Keratinocyte (primary cell): ENCODE measurements at regions not wholly inside any gene's neighbourhood (a gene's known extent, or its start where the extent isn't known, plus 50 kb on each side); places are given as distances from the start of the nearest gene placed in this dataset.

ENCODE experiments used
- DNase-seq: peaks from one replicate; pipeline ENCODE4 v3.0.0-alpha.2; 2011; ENCODE audit warnings: low read depth, missing footprints, low spot score
- FAIRE-seq: peaks from 2 replicates; lab custom pipeline; 2011; peaks lifted over from hg19 to GRCh38; lab: Jason Lieb, UNC
- H2AFZ ChIP-seq: 2 replicates; pipeline ENCODE4 v1.6.0; 2012; ENCODE audit warnings: low read length, control low read depth, inconsistent platforms; ENCODE audit not compliant: control insufficient read depth
- H3K27ac ChIP-seq: 2 replicates; pipeline ENCODE4 v1.5.1; 2011; ENCODE audit warnings: low read length; ENCODE audit not compliant: control insufficient read depth, insufficient read depth
- H3K27me3 ChIP-seq: 3 replicates; pipeline ENCODE4 v1.6.0; 2011; ENCODE audit warnings: low read length; ENCODE audit not compliant: control insufficient read depth, insufficient read depth; ENCODE audit errors: extremely low read depth
- H3K36me3 ChIP-seq, 2 experiments: 2 replicates in 1 of 2; 3 replicates in 1 of 2; pipeline ENCODE4 v1.5.1; 2011; ENCODE audit warnings: low read length in 2 of 2, mild to moderate bottlenecking in 1 of 2; ENCODE audit not compliant: control insufficient read depth in 2 of 2, insufficient read depth in 2 of 2; ENCODE audit errors: extremely low read depth in 1 of 2
- H3K4me1 ChIP-seq: 3 replicates; pipeline ENCODE4 v1.5.1; 2011; ENCODE audit warnings: low read length; ENCODE audit not compliant: control insufficient read depth, insufficient read depth; ENCODE audit errors: extremely low read depth
- H3K4me2 ChIP-seq: 3 replicates; pipeline ENCODE4 v1.6.0; 2011; ENCODE audit warnings: low read depth, low read length; ENCODE audit not compliant: control insufficient read depth, insufficient read depth; ENCODE audit errors: extremely low read depth
- H3K4me3 ChIP-seq, 3 experiments: fragments of 200-600 bp in 1 of 3; sonication (generic) in 1 of 3; 2 replicates in 2 of 3; 3 replicates in 1 of 3; pipeline ENCODE4 v1.5.1; 2011 to 2016; ENCODE audit warnings: low read length in 3 of 3, mild to moderate bottlenecking in 3 of 3, control low read depth in 2 of 3, inconsistent platforms in 1 of 3, low read depth in 1 of 3, mixed read lengths in 1 of 3, mixed run types in 1 of 3, moderate library complexity in 1 of 3; ENCODE audit not compliant: control insufficient read depth in 2 of 3, insufficient read depth in 2 of 3; ENCODE audit errors: extremely low read depth in 1 of 3
- H3K79me2 ChIP-seq: 2 replicates; pipeline ENCODE4 v1.6.0; 2012; ENCODE audit warnings: low read length; ENCODE audit not compliant: control insufficient read depth, insufficient read depth
- H3K9ac ChIP-seq: 3 replicates; pipeline ENCODE4 v1.6.0; 2011; ENCODE audit warnings: low read length; ENCODE audit not compliant: control insufficient read depth, insufficient read depth; ENCODE audit errors: extremely low read depth
- H3K9me1 ChIP-seq: 3 replicates; pipeline ENCODE4 v1.6.0; 2011; ENCODE audit warnings: low read length; ENCODE audit not compliant: control insufficient read depth, insufficient read depth; ENCODE audit errors: extremely low read depth
- H3K9me3 ChIP-seq: 2 replicates; pipeline ENCODE4 v1.5.1; 2012; ENCODE audit warnings: low read depth, low read length; ENCODE audit not compliant: control insufficient read depth
- H4K20me1 ChIP-seq: 3 replicates; pipeline ENCODE4 v1.6.0; 2011; ENCODE audit warnings: low read length; ENCODE audit not compliant: control insufficient read depth, insufficient read depth; ENCODE audit errors: extremely low read depth
- EZH2 ChIP-seq: IDR thresholded peaks from one replicate; pipeline ENCODE4 v1.6.1; 2012; ENCODE audit warnings: inconsistent platforms, mild to moderate bottlenecking, low read length, moderate library complexity
- dilution Hi-C: fragments of 300-500 bp; cut with MboI; formaldehyde crosslinking; loops from one replicate; pipeline ENCODE4 v1.7.0; 2020; ENCODE audit warnings: low sequenced_read_pairs; ENCODE audit not compliant: extremely low pct_ligation_motif_present
- TF ChIP-seq, protein P1 (sequence below), 3 experiments: IDR thresholded peaks in 1 of 3; conservative IDR thresholded peaks in 1 of 3; optimal IDR thresholded peaks in 1 of 3; 2 replicates in 2 of 3; 3 replicates in 1 of 3; pipeline versions ENCODE3 to v1.5.1; 2011; ENCODE audit warnings: low read length in 3 of 3, mild to moderate bottlenecking in 3 of 3, moderate library complexity in 2 of 3, control low read depth in 1 of 3, inconsistent platforms in 1 of 3; ENCODE audit not compliant: insufficient read depth in 2 of 3; ENCODE audit errors: extremely low read depth in 1 of 3

DNA sequence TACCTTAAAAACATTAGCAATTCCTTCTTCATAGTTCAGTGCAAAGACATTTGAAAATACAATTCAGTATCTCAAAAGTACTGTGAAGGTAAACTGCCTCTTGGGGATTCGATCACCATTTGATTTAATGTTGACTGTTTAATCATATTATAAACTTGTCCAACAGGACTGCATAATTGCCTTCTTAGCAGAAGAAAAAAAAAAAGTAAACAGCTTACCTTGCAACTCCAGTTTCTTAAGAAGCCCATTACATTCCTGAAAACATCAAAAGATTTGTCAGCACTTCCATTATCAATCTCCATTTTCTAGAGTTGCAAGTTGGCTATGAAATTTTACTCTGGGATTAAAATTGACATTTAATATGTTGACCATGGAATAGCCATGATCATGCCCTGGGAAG lies 1154.6 kb downstream of the OLFM4 start:
- no peaks in the 10 kb centered on the region for H3K9me1 ChIP-seq
- H3K27ac ChIP-seq, result no peak overlapping the region
- H3K79me2 ChIP-seq, result no peaks in the 10 kb centered on the region
- H3K4me1 ChIP-seq, result no peaks in the 10 kb centered on the region
- DNase-seq (no peak), FAIRE-seq (no peak)
- H4K20me1 ChIP-seq, result no peaks in the 10 kb centered on the region
- no peak overlapping the region for H3K9ac ChIP-seq
- H3K4me2 ChIP-seq, result no peak overlapping the region
- no peaks in the 10 kb centered on the region for H3K27me3 ChIP-seq
- dilution Hi-C loops, result no loop called here
- no peak overlapping the region for H3K4me3 ChIP-seq
- TF ChIP-seq, protein P1, sequence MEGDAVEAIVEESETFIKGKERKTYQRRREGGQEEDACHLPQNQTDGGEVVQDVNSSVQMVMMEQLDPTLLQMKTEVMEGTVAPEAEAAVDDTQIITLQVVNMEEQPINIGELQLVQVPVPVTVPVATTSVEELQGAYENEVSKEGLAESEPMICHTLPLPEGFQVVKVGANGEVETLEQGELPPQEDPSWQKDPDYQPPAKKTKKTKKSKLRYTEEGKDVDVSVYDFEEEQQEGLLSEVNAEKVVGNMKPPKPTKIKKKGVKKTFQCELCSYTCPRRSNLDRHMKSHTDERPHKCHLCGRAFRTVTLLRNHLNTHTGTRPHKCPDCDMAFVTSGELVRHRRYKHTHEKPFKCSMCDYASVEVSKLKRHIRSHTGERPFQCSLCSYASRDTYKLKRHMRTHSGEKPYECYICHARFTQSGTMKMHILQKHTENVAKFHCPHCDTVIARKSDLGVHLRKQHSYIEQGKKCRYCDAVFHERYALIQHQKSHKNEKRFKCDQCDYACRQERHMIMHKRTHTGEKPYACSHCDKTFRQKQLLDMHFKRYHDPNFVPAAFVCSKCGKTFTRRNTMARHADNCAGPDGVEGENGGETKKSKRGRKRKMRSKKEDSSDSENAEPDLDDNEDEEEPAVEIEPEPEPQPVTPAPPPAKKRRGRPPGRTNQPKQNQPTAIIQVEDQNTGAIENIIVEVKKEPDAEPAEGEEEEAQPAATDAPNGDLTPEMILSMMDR (optimal IDR thresholded peaks at IDR 0.05 in 1 of 3, IDR thresholded peaks at IDR 0.05 in 1 of 3, conservative IDR thresholded peaks at IDR 0.05 in 1 of 3; ENCODE audit: extremely low read depth in 1 of 3, insufficient read depth in 2 of 3, low read length in 3 of 3), result no peak
- no peak for TF ChIP-seq EZH2
- H2AFZ ChIP-seq, result no peak overlapping the region
- H3K9me3 ChIP-seq, result no peaks in the 10 kb centered on the region
- no peaks in the 10 kb centered on the region for H3K36me3 ChIP-seq

DNA sequence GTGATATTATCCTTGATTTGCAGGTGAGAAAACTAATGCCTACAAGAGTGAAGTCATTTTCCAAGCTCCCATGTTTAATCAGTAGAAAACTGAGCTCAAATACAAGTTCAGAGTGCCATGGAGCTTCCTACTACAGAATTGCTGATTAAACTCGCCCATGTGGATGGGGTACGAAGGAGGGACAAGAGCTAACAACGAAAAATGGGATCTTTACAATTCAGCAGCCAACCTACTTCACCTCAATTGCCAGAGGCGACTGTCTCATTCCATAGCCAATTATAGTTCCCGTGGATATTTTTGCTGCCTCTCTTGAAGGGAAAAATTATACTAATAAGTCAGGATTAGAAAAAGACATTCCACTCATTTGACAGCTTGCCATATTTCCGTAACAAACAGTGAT lies 1155.1 kb downstream of the OLFM4 start:
- TF ChIP-seq, protein P1 (optimal IDR thresholded peaks at IDR 0.05 in 1 of 3, IDR thresholded peaks at IDR 0.05 in 1 of 3, conservative IDR thresholded peaks at IDR 0.05 in 1 of 3; ENCODE audit: extremely low read depth in 1 of 3, insufficient read depth in 2 of 3, low read length in 3 of 3), result no peak
- no peak for TF ChIP-seq EZH2
- Histone ChIP-seq H3K36me3 (no peaks in the 10 kb centered on the region), H3K9ac (no peak overlapping the region), H3K4me1 (no peaks in the 10 kb centered on the region), H4K20me1 (no peaks in the 10 kb centered on the region), H2AFZ (no peak overlapping the region), H3K27me3 (no peaks in the 10 kb centered on the region), H3K9me1 (no peaks in the 10 kb centered on the region), H3K9me3 (no peaks in the 10 kb centered on the region), H3K4me3 (no peak overlapping the region), H3K27ac (no peak overlapping the region), H3K79me2 (no peaks in the 10 kb centered on the region), H3K4me2 (no peak overlapping the region)
- FAIRE-seq (no peak), DNase-seq (no peak)
- dilution Hi-C loops, result no loop called here
